Ishikawa (cell line): ENCODE measurements at regions not wholly inside any gene's neighbourhood (a gene's known extent, or its start where the extent isn't known, plus 50 kb on each side); places are given as distances from the start of the nearest gene placed in this dataset.

Source experiments
- CREB1 ChIP-seq: IDR thresholded peaks from 2 replicates; pipeline ENCODE4 v1.6.1; 2012; ENCODE audit warnings: low read depth
- EP300 ChIP-seq: IDR thresholded peaks from 2 replicates; pipeline ENCODE4 v1.6.1; 2012; ENCODE audit warnings: borderline replicate concordance
- RAD21 ChIP-seq: IDR thresholded peaks from 2 replicates; pipeline ENCODE4 v1.6.1; 2012; ENCODE audit warnings: low read depth
- REST ChIP-seq: IDR thresholded peaks from 2 replicates; pipeline ENCODE4 v1.6.1; 2012; ENCODE audit warnings: low read depth, mild to moderate bottlenecking
- TAF1 ChIP-seq: IDR thresholded peaks from 2 replicates; pipeline ENCODE4 v1.6.1; 2012; ENCODE audit warnings: low read depth, mild to moderate bottlenecking
- TCF12 ChIP-seq: IDR thresholded peaks from 2 replicates; pipeline ENCODE4 v1.6.1; 2012; ENCODE audit warnings: low read depth

- TF ChIP-seq TAF1 (no peak), EP300 (no peak), RAD21 (no peak), CREB1 (no peak), REST (no peak), TCF12 (no peak)
These were observed 76.3 kb upstream of the CNTN5 start for GRCh38 chr11:98944461-98944860.
